HL-60 (cell line): ENCODE measurements at regions not wholly inside any gene's neighbourhood (a gene's known extent, or its start where the extent isn't known, plus 50 kb on each side); places are given as distances from the start of the nearest gene placed in this dataset.

Experiments
- DNase-seq, 2 experiments: peaks; one replicate each; pipeline ENCODE4 v3.0.0-alpha.2; 2010 to 2020; ENCODE audit warnings: low read depth in 1 of 2, low spot score in 1 of 2
- H3K27ac ChIP-seq: fragments of 250-450 bp; sonication (Bioruptor Pico); replicated peaks from 2 replicates; pipeline ENCODE4 v1.5.1; 2020; ENCODE audit warnings: mild to moderate bottlenecking, moderate library complexity
- H3K27me3 ChIP-seq: fragments of 250-450 bp; sonication (Bioruptor Pico); 2 replicates; pipeline ENCODE4 v1.5.1; 2021; ENCODE audit warnings: mild to moderate bottlenecking, moderate library complexity; ENCODE audit not compliant: insufficient read depth, poor library complexity, severe bottlenecking
- H3K4me3 ChIP-seq: replicated peaks from 2 replicates; pipeline ENCODE4 v1.5.1; 2011; ENCODE audit warnings: mild to moderate bottlenecking, control low read depth, low read length; ENCODE audit not compliant: insufficient read depth
- GABPA ChIP-seq: IDR thresholded peaks from 2 replicates; pipeline ENCODE4 v1.6.1; 2012; ENCODE audit warnings: low read depth
- POLR2AphosphoS5 ChIP-seq: IDR thresholded peaks from 2 replicates; pipeline ENCODE4 v1.6.1; 2012; ENCODE audit warnings: low read depth
- SPI1 ChIP-seq: IDR thresholded peaks from 2 replicates; pipeline ENCODE4 v1.6.1; 2012; ENCODE audit warnings: low read depth, mild to moderate bottlenecking, borderline replicate concordance
- TF ChIP-seq, protein P1 (sequence below): IDR thresholded peaks from one replicate; pipeline ENCODE4 v1.5.1; 2011; ENCODE audit warnings: low read length, control low read depth, inconsistent platforms; ENCODE audit not compliant: insufficient read depth
- TF ChIP-seq, protein P2 (sequence below): IDR thresholded peaks from 2 replicates; pipeline ENCODE4 v1.6.1; 2012; ENCODE audit warnings: low read depth; ENCODE audit not compliant: insufficient replicate concordance

DNA sequence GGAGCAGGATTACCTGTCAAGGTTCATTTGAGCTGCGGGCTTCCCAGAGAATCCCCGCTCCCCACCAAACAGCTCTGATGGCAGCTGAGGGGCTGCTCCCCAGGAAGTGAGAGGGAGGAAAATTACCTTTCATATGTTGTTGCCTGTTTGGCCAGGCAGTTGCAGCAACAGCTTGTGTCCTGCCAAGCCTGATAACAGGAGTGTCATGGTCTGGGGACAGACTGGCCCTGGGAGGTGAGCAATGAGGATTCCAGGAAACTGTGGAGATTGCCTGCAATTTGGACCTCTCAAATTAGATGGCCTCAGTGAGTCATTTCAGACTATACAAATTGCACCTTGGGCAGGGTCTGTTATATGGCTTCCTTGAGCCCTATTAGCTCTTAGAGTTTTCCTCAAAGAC, 189.3 kb downstream of the PTPRU start:
- TF ChIP-seq, protein P1, sequence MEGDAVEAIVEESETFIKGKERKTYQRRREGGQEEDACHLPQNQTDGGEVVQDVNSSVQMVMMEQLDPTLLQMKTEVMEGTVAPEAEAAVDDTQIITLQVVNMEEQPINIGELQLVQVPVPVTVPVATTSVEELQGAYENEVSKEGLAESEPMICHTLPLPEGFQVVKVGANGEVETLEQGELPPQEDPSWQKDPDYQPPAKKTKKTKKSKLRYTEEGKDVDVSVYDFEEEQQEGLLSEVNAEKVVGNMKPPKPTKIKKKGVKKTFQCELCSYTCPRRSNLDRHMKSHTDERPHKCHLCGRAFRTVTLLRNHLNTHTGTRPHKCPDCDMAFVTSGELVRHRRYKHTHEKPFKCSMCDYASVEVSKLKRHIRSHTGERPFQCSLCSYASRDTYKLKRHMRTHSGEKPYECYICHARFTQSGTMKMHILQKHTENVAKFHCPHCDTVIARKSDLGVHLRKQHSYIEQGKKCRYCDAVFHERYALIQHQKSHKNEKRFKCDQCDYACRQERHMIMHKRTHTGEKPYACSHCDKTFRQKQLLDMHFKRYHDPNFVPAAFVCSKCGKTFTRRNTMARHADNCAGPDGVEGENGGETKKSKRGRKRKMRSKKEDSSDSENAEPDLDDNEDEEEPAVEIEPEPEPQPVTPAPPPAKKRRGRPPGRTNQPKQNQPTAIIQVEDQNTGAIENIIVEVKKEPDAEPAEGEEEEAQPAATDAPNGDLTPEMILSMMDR: no peak
- no peak for TF ChIP-seq GABPA
- TF ChIP-seq, protein P2, sequence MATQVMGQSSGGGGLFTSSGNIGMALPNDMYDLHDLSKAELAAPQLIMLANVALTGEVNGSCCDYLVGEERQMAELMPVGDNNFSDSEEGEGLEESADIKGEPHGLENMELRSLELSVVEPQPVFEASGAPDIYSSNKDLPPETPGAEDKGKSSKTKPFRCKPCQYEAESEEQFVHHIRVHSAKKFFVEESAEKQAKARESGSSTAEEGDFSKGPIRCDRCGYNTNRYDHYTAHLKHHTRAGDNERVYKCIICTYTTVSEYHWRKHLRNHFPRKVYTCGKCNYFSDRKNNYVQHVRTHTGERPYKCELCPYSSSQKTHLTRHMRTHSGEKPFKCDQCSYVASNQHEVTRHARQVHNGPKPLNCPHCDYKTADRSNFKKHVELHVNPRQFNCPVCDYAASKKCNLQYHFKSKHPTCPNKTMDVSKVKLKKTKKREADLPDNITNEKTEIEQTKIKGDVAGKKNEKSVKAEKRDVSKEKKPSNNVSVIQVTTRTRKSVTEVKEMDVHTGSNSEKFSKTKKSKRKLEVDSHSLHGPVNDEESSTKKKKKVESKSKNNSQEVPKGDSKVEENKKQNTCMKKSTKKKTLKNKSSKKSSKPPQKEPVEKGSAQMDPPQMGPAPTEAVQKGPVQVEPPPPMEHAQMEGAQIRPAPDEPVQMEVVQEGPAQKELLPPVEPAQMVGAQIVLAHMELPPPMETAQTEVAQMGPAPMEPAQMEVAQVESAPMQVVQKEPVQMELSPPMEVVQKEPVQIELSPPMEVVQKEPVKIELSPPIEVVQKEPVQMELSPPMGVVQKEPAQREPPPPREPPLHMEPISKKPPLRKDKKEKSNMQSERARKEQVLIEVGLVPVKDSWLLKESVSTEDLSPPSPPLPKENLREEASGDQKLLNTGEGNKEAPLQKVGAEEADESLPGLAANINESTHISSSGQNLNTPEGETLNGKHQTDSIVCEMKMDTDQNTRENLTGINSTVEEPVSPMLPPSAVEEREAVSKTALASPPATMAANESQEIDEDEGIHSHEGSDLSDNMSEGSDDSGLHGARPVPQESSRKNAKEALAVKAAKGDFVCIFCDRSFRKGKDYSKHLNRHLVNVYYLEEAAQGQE: no peak
- TF ChIP-seq SPI1: no peak
- TF ChIP-seq POLR2AphosphoS5: no peak
- Histone ChIP-seq H3K27me3 (no peaks in the 10 kb centered on the region), H3K27ac (no peak overlapping the region), H3K4me3 (no peak overlapping the region)
- DNase-seq: no peak

DNA sequence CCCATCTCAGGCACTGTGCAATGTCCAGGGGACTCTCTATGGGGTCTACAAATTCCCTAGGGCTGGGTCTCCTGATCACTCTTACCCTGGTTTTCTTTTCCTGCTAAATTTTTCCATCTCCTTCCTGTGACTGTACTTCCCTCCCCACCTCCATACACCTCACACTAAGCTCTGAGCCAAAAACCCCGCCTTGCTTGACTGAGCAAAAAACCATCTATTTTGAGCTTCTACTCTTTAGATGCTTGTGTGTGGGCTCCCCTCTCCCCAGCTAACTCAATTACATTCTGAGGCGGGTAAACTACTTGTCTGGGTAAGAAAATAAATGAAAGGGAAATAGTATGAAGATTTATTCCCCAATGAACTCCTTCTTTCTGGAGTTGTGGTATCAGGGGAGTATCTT, 187.9 kb downstream of the PTPRU start:
- TF ChIP-seq, protein P1: no peak
- TF ChIP-seq GABPA (no peak), POLR2AphosphoS5 (no peak), SPI1 (no peak)
- TF ChIP-seq, protein P2: no peak
- Histone ChIP-seq H3K27ac (no peak overlapping the region), H3K4me3 (no peak overlapping the region), H3K27me3 (no peaks in the 10 kb centered on the region)
- DNase-seq: no peak

DNA sequence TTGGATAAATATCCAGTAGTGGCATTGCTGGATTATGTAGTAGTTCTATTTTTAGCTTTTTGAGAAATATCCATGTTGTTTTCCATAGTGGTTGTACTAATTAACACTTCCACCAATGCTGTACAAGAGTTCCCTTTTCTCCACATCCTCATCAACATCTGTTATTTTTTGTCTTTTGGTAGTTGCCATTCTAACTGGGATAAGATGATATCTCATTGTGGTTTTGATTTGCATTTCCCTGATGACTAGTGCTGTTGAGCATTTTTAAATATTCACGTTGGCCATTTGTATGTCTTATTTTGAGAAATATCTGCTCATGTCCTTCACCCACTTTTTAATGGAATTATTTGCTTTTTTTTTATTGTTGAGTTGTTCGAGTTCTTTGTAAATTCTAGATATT, 183.9 kb downstream of the PTPRU start:
- H3K4me3 ChIP-seq: no peak overlapping the region
- no peak overlapping the region for H3K27ac ChIP-seq
- TF ChIP-seq, protein P2: no peak
- TF ChIP-seq, protein P1: no peak
- no peak for TF ChIP-seq SPI1
- TF ChIP-seq POLR2AphosphoS5: no peak
- TF ChIP-seq GABPA: no peak
- H3K27me3 ChIP-seq: no peaks in the 10 kb centered on the region
- DNase-seq: no peak
